ENCODE measurements at regions not wholly inside any gene's neighbourhood (a gene's known extent, or its start where the extent isn't known, plus 50 kb on each side); places are given as distances from the start of the nearest gene placed in this dataset.

GRCh38 chr7:30212701-30213111 is 71.7 kb upstream of the ZNRF2 start:
- DNase-seq, result no peak

- no peak for DNase-seq
These were observed 70.8 kb upstream of the ZNRF2 start for GRCh38 chr7:30213637-30214036.

DNA sequence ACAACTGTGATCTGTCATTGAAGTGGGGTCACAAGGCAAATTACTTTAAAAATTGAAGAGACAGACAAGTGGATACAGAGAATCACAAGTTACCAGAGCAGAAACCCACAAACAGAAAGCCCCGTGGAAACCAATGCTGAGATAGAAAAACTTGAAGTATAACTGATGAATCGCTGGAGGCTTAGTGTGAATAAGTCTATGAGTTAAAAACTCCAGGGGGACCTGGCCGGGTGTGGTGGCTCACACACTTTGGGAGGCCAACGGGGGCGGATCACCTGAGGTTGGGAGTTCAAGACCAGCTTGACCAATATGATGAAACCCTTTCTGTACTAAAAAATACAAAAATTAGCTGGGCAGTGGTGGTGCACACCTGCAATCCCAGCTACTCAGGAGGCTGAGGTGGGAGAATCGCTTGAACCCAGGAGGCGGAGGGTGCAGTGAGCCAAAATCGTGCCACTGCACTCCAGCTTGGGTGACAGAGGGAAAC is 69.7 kb upstream of the ZNRF2 start:
- DNase-seq, result no peak

DNA sequence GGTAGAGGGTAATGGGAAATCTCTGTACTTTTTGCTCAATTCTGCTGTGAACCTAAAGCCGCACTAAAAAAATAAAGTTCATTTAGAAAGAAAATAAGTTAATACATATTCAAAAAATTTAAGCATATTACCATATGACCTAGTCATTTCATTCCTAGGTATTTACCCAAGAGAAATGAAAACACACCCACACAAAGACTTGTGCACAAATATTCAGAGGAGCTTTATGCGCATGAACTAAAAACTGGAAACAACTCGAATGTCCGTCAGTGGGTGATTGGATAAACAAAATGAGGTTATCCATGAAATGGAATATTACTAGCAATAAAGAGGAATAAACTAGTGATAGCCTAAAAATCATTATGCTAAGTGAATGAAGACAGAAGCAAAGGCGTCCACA is 62.6 kb upstream of the ZNRF2 start:
- DNase-seq, result no peak

- DNase-seq, result no peak
These were observed 61.7 kb upstream of the ZNRF2 start for GRCh38 chr7:30222515-30223215.

DNA sequence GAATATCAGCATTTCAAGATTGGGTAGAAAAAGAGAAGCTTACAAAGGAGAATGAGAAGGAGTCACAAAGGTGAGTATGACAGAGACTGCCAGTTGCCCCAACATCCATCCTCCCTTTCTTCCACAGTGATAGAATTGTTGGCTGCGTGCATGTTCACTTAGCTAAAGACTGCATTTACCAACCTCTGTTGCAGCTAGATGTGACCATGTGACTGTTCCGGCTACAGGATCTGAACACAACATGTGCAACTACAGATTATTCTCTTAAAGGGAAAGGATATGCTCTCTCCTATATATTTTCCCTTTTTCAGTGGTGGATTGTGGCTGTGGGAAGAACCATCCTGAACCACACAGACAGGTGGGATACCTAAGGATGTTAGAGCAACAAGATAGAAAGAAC is 60.5 kb upstream of the ZNRF2 start:
- no peak for DNase-seq

- DNase-seq, result peak; percentile 22
These were observed 59.8 kb upstream of the ZNRF2 start for GRCh38 chr7:30224511-30225062.

GRCh38 chr7:30225863-30226613 is 58.4 kb upstream of the ZNRF2 start:
- DNase-seq, result peak; percentile 44

GRCh38 chr7:30226614-30227268 is 57.7 kb upstream of the ZNRF2 start:
- DNase-seq, result no peak

DNA sequence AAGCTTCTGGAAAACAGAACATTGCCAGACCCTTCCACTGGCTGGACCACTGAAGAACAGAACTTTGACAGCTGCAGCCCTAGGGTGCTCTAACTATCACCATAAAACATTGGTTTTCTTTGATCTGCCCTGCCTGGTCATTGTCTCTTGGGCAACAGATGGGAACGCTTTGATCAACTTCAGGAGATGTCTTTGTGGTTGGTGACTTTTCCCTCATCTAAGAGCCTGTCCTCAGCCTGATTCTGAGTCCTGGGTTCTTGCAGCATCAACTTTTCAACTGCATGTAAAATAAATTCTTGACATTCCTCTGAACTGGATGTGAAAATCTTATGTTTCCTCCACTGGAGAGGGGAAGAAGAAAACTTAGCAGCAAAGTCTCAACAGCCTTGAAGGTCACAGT is 53.1 kb upstream of the ZNRF2 start:
- no peak for DNase-seq

DNA sequence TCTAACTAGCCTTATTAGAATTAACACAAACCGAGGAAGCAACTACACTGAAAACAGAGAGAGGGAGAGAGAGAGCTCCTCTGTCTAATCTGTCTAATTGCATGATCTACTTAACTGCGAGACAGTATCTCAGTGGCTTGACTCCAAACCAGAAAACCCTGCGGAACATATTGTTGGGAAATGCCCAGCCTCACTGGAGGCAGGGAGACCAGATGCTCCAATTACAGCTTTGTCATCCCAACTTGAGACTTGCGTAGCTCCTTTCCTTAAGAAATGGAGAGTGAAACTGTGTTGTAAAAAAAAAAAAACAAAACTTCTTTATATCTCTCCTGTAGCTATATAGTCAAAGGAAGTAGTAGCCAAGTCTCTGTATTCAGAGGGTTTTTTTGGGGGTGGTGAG is 52.0 kb upstream of the ZNRF2 start:
- DNase-seq, result no peak
